HEK293T (cell line): ENCODE measurements at regions not wholly inside any gene's neighbourhood (a gene's known extent, or its start where the extent isn't known, plus 50 kb on each side); places are given as distances from the start of the nearest gene placed in this dataset.

Experiments
- ARNT ChIP-seq: fragments of 450-650 bp; IDR thresholded peaks from 2 replicates; pipeline ENCODE4 v1.6.1; 2017; ENCODE audit warnings: mild to moderate bottlenecking
- ELF4 ChIP-seq: fragments of 450-650 bp; IDR thresholded peaks from 2 replicates; pipeline ENCODE4 v1.6.1; 2017; ENCODE audit warnings: antibody characterized with exemption
- FOXA1 ChIP-seq: fragments of 450-650 bp; IDR thresholded peaks from 2 replicates; pipeline ENCODE4 v1.6.1; 2016; ENCODE audit warnings: mild to moderate bottlenecking
- FOXM1 ChIP-seq: fragments of 450-650 bp; IDR thresholded peaks from 2 replicates; pipeline ENCODE4 v1.6.1; 2017; ENCODE audit warnings: mild to moderate bottlenecking, borderline replicate concordance
- HDGF ChIP-seq: fragments of 450-650 bp; IDR thresholded peaks from 2 replicates; pipeline ENCODE4 v1.6.1; 2017; ENCODE audit warnings: antibody characterized with exemption, borderline replicate concordance
- LEF1 ChIP-seq: fragments of 450-650 bp; IDR thresholded peaks from 2 replicates; pipeline ENCODE4 v1.6.1; 2017; ENCODE audit warnings: mild to moderate bottlenecking, borderline replicate concordance
- SP1 ChIP-seq: fragments of 450-650 bp; IDR thresholded peaks from 2 replicates; pipeline ENCODE4 v1.6.1; 2017
- SUZ12 ChIP-seq: fragments of 450-650 bp; IDR thresholded peaks from 2 replicates; pipeline ENCODE4 v1.6.1; 2016; ENCODE audit warnings: mild to moderate bottlenecking
- TARDBP ChIP-seq: fragments of 450-650 bp; IDR thresholded peaks from 2 replicates; pipeline ENCODE4 v1.6.1; 2016
- ZNF384 ChIP-seq: fragments of 450-650 bp; IDR thresholded peaks from 2 replicates; pipeline ENCODE4 v1.6.1; 2016

GRCh38 chr12:125240717-125241116 is 175.5 kb downstream of the AACS start:
- TF ChIP-seq FOXA1: no peak
- no peak for TF ChIP-seq LEF1
- TF ChIP-seq ARNT: no peak
- no peak for TF ChIP-seq TARDBP
- TF ChIP-seq ZNF384: no peak
- no peak for TF ChIP-seq HDGF
- no peak for TF ChIP-seq FOXM1
- TF ChIP-seq SUZ12: no peak
- TF ChIP-seq SP1: no peak
- TF ChIP-seq ELF4: no peak
